HG02763 (cell line): ENCODE measurements at regions not wholly inside any gene's neighbourhood (a gene's known extent, or its start where the extent isn't known, plus 50 kb on each side); places are given as distances from the start of the nearest gene placed in this dataset.
"Not testable (repeated sequence)": the region's sequence is repeated elsewhere in the genome, so short reads cannot be mapped to it uniquely, and the experiment has no call there.

Experiments used
- ATAC-seq: cut with Tn5 transposase; IDR thresholded peaks from one replicate; pipeline ENCODE4 v1.9.1; 2021; ENCODE audit warnings: mild to moderate bottlenecking, moderate library complexity; ENCODE audit not compliant: unreplicated experiment

- no peak for ATAC-seq
Measured at GRCh38 chr7:156397249-156397648, 243.3 kb upstream of the RNF32 start.

GRCh38 chr7:156389116-156389692, 251.4 kb upstream of the RNF32 start:
- no peak for ATAC-seq

GRCh38 chr7:156386097-156386496, 254.5 kb upstream of the RNF32 start:
- ATAC-seq = no peak

- no peak for ATAC-seq
Measured at GRCh38 chr7:156384706-156385105, 255.9 kb upstream of the RNF32 start.

GRCh38 chr7:156383526-156383925, 257.0 kb upstream of the RNF32 start:
- no peak for ATAC-seq

GRCh38 chr7:156380261-156380660, 260.3 kb upstream of the RNF32 start:
- ATAC-seq = no peak

- no peak for ATAC-seq
Measured at GRCh38 chr7:156379324-156380070, 261.1 kb upstream of the RNF32 start.

- no peak for ATAC-seq
Measured at GRCh38 chr7:156378806-156379205, 261.8 kb upstream of the RNF32 start.

GRCh38 chr7:156376317-156376716, 264.3 kb upstream of the RNF32 start:
- ATAC-seq = no peak

GRCh38 chr7:156374335-156374734, 266.2 kb upstream of the RNF32 start:
- ATAC-seq = no peak

- ATAC-seq = not testable (repeated sequence)
Measured at GRCh38 chr7:156369929-156370328, 270.6 kb upstream of the RNF32 start.

GRCh38 chr7:156368053-156368843, 272.3 kb upstream of the RNF32 start:
- ATAC-seq = no peak

GRCh38 chr7:156363751-156364150, 276.8 kb upstream of the RNF32 start:
- ATAC-seq = no peak

GRCh38 chr7:156360835-156361234, 279.7 kb upstream of the RNF32 start:
- ATAC-seq = no peak

- ATAC-seq = no peak
Measured at GRCh38 chr7:156356551-156356950, 284.0 kb upstream of the RNF32 start.

- ATAC-seq = no peak
Measured at GRCh38 chr7:156353352-156353751, 287.2 kb upstream of the RNF32 start.

- not testable (repeated sequence) for ATAC-seq
Measured at GRCh38 chr7:156347703-156348248, 292.8 kb upstream of the RNF32 start.

GRCh38 chr7:156347132-156347531, 293.4 kb upstream of the RNF32 start:
- no peak for ATAC-seq

- no peak for ATAC-seq
Measured at GRCh38 chr7:156344595-156344994, 296.0 kb upstream of the RNF32 start.

GRCh38 chr7:156334636-156335035, 305.9 kb upstream of the RNF32 start:
- ATAC-seq = no peak

- no peak for ATAC-seq
Measured at GRCh38 chr7:156327916-156328315, 312.7 kb upstream of the RNF32 start.

- ATAC-seq = no peak
Measured at GRCh38 chr7:156327474-156327873, 313.1 kb upstream of the RNF32 start.
